Neural cell (in vitro differentiated cells): ENCODE measurements at regions not wholly inside any gene's neighbourhood (a gene's known extent, or its start where the extent isn't known, plus 50 kb on each side); places are given as distances from the start of the nearest gene placed in this dataset.

Experiments
- H2AFZ ChIP-seq: fragments of 200-600, 300-800 bp; sonication (generic), shearing (Covaris generic); 2 replicates; pipeline ENCODE4 v1.6.0; 2014; ENCODE audit warnings: low read depth, mild to moderate bottlenecking, antibody characterized with exemption, low read length, moderate library complexity
- H3F3A ChIP-seq: fragments of 200-600 bp; shearing (Covaris generic); 2 replicates; pipeline ENCODE4 v1.6.1; 2016; ENCODE audit warnings: mild to moderate bottlenecking, moderate library complexity, mixed read lengths, antibody characterized with exemption, low read length; ENCODE audit not compliant: insufficient read depth, poor library complexity, severe bottlenecking
- H3K27ac ChIP-seq: fragments of 200-600, 300-800 bp; sonication (generic), shearing (Covaris generic); 2 replicates; pipeline ENCODE4 v1.5.1; 2014; ENCODE audit warnings: mild to moderate bottlenecking, low read length, moderate library complexity
- H3K27me3 ChIP-seq: fragments of 300-800, 200-600 bp; sonication (generic), shearing (Covaris generic); 2 replicates; pipeline ENCODE4 v1.6.0; 2014; ENCODE audit warnings: mild to moderate bottlenecking, low read depth, low read length, moderate library complexity; ENCODE audit not compliant: insufficient read depth
- H3K36me3 ChIP-seq: fragments of 300-800, 200-600 bp; sonication (generic), shearing (Covaris generic); 2 replicates; pipeline ENCODE4 v1.5.1; 2014; ENCODE audit warnings: mild to moderate bottlenecking, antibody characterized with exemption, low read length, moderate library complexity; ENCODE audit not compliant: insufficient read depth
- H3K4me2 ChIP-seq: fragments of 300-800, 200-600 bp; sonication (generic), shearing (Covaris generic); 2 replicates; pipeline ENCODE4 v1.6.0; 2014; ENCODE audit warnings: mild to moderate bottlenecking, low read length
- H3K4me3 ChIP-seq: fragments of 300-800, 200-600 bp; sonication (generic), shearing (Covaris generic); 2 replicates; pipeline ENCODE4 v1.5.1; 2014; ENCODE audit warnings: mild to moderate bottlenecking, low read length, moderate library complexity
- H3K79me2 ChIP-seq: fragments of 200-600 bp; shearing (Covaris generic); replicated peaks from 2 replicates; pipeline ENCODE4 v1.6.0; 2014; ENCODE audit warnings: mild to moderate bottlenecking, low read length, moderate library complexity; ENCODE audit not compliant: insufficient read depth
- H3K9ac ChIP-seq: fragments of 300-800, 200-600 bp; sonication (generic), shearing (Covaris generic); 2 replicates; pipeline ENCODE4 v1.6.1; 2016; ENCODE audit warnings: mild to moderate bottlenecking, low read length, mixed read lengths
- H3K9me2 ChIP-seq: fragments of 200-600 bp; shearing (Covaris generic); 2 replicates; pipeline ENCODE4 v1.6.1; 2016; ENCODE audit warnings: mild to moderate bottlenecking, low read length, mixed read lengths; ENCODE audit not compliant: insufficient read depth
- H3K9me3 ChIP-seq: fragments of 200-600, 300-800 bp; sonication (generic), shearing (Covaris generic); 2 replicates; pipeline ENCODE4 v1.6.1; 2016; ENCODE audit warnings: mild to moderate bottlenecking, mixed run types, low read length, moderate library complexity, mixed read lengths
- H4K20me1 ChIP-seq: fragments of 200-600 bp; shearing (Covaris generic); 2 replicates; pipeline ENCODE4 v1.6.1; 2016; ENCODE audit warnings: mild to moderate bottlenecking, mixed run types; ENCODE audit not compliant: insufficient read depth
- CTCF ChIP-seq: fragments of 450-650 bp; IDR thresholded peaks from 2 replicates; pipeline ENCODE4 v1.5.1; 2014; ENCODE audit warnings: antibody characterized with exemption, mild to moderate bottlenecking, moderate library complexity; ENCODE audit not compliant: poor library complexity, severe bottlenecking
- EP300 ChIP-seq: fragments of 450-650 bp; conservative IDR thresholded peaks from 2 replicates; pipeline ENCODE4 v1.6.1; 2014; ENCODE audit warnings: antibody characterized with exemption, mild to moderate bottlenecking, moderate library complexity; ENCODE audit not compliant: poor library complexity, severe bottlenecking
- EZH2 ChIP-seq: fragments of 200-600, 300-800 bp; shearing (Covaris generic), sonication (generic); IDR thresholded peaks from 2 replicates; pipeline ENCODE4 v1.6.1; 2014; ENCODE audit warnings: antibody characterized with exemption, low read length, borderline replicate concordance, mild to moderate bottlenecking; ENCODE audit not compliant: insufficient read depth, poor library complexity, severe bottlenecking
- MXI1 ChIP-seq: fragments of 450-650 bp; conservative IDR thresholded peaks from 2 replicates; pipeline ENCODE4 v1.6.1; 2014; ENCODE audit warnings: antibody characterized with exemption, mild to moderate bottlenecking; ENCODE audit not compliant: poor library complexity, severe bottlenecking
- POLR2AphosphoS5 ChIP-seq: IDR thresholded peaks from 2 replicates; pipeline ENCODE4 v1.6.1; 2012
- RAD21 ChIP-seq: fragments of 450-650 bp; conservative IDR thresholded peaks from 2 replicates; pipeline ENCODE4 v1.6.1; 2014; ENCODE audit warnings: antibody characterized with exemption, mild to moderate bottlenecking, moderate library complexity
- SMC3 ChIP-seq: fragments of 450-650 bp; conservative IDR thresholded peaks from 2 replicates; pipeline ENCODE4 v1.6.1; 2014; ENCODE audit warnings: antibody characterized with exemption, mild to moderate bottlenecking, moderate library complexity; ENCODE audit not compliant: poor library complexity
- TAF1 ChIP-seq: IDR thresholded peaks from 2 replicates; pipeline ENCODE4 v1.6.1; 2012; ENCODE audit warnings: low read depth
- TF ChIP-seq, protein P1 (sequence below): IDR thresholded peaks from 2 replicates; pipeline ENCODE4 v1.6.1; 2012; ENCODE audit warnings: borderline replicate concordance

GRCh38 chr2:106638043-106638442 is 150.9 kb downstream of the CD8B2 start:
- Histone ChIP-seq H3K27ac (no peak overlapping the region), H4K20me1 (no peaks in the 10 kb centered on the region), H3K79me2 (no peaks in the 10 kb centered on the region), H3K27me3 (no peaks in the 10 kb centered on the region), H3K9me3 (no peaks in the 10 kb centered on the region), H3K4me2 (no peak overlapping the region), H3F3A (no peaks in the 10 kb centered on the region), H3K36me3 (no peaks in the 10 kb centered on the region), H3K4me3 (no peak overlapping the region), H3K9me2 (no peaks in the 10 kb centered on the region), H2AFZ (no peak overlapping the region), H3K9ac (no peak overlapping the region)
- no peak for TF ChIP-seq EP300
- peak; percentile 87 for TF ChIP-seq SMC3
- TF ChIP-seq MXI1, result no peak
- no peak for TF ChIP-seq TAF1
- no peak for TF ChIP-seq POLR2AphosphoS5
- TF ChIP-seq EZH2, result no peak
- peak; percentile 86 for TF ChIP-seq RAD21
- TF ChIP-seq CTCF, result peak; percentile 82
- TF ChIP-seq, protein P1, sequence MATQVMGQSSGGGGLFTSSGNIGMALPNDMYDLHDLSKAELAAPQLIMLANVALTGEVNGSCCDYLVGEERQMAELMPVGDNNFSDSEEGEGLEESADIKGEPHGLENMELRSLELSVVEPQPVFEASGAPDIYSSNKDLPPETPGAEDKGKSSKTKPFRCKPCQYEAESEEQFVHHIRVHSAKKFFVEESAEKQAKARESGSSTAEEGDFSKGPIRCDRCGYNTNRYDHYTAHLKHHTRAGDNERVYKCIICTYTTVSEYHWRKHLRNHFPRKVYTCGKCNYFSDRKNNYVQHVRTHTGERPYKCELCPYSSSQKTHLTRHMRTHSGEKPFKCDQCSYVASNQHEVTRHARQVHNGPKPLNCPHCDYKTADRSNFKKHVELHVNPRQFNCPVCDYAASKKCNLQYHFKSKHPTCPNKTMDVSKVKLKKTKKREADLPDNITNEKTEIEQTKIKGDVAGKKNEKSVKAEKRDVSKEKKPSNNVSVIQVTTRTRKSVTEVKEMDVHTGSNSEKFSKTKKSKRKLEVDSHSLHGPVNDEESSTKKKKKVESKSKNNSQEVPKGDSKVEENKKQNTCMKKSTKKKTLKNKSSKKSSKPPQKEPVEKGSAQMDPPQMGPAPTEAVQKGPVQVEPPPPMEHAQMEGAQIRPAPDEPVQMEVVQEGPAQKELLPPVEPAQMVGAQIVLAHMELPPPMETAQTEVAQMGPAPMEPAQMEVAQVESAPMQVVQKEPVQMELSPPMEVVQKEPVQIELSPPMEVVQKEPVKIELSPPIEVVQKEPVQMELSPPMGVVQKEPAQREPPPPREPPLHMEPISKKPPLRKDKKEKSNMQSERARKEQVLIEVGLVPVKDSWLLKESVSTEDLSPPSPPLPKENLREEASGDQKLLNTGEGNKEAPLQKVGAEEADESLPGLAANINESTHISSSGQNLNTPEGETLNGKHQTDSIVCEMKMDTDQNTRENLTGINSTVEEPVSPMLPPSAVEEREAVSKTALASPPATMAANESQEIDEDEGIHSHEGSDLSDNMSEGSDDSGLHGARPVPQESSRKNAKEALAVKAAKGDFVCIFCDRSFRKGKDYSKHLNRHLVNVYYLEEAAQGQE, result no peak

GRCh38 chr2:106638580-106638979 is 151.4 kb downstream of the CD8B2 start:
- H2AFZ ChIP-seq, result no peak overlapping the region
- no peaks in the 10 kb centered on the region for H3F3A ChIP-seq
- H3K36me3 ChIP-seq, result no peaks in the 10 kb centered on the region
- H4K20me1 ChIP-seq, result no peaks in the 10 kb centered on the region
- TF ChIP-seq POLR2AphosphoS5 (no peak), TAF1 (no peak), RAD21 (no peak), EZH2 (no peak), MXI1 (no peak), CTCF (no peak), SMC3 (no peak), EP300 (no peak)
- TF ChIP-seq, protein P1, result no peak
- no peaks in the 10 kb centered on the region for H3K9me2 ChIP-seq
- H3K9me3 ChIP-seq, result no peaks in the 10 kb centered on the region
- no peak overlapping the region for H3K27ac ChIP-seq
- H3K4me3 ChIP-seq, result no peak overlapping the region
- H3K27me3 ChIP-seq, result no peaks in the 10 kb centered on the region
- no peak overlapping the region for H3K4me2 ChIP-seq
- no peak overlapping the region for H3K9ac ChIP-seq
- no peaks in the 10 kb centered on the region for H3K79me2 ChIP-seq
